Neutrophil (primary cell): ENCODE measurements at regions not wholly inside any gene's neighbourhood (a gene's known extent, or its start where the extent isn't known, plus 50 kb on each side); places are given as distances from the start of the nearest gene placed in this dataset.

Experiments
- H3K27ac ChIP-seq: fragments of 200-600 bp; sonication (generic); 2 replicates; pipeline ENCODE4 v1.5.1; 2016; ENCODE audit warnings: mild to moderate bottlenecking, moderate library complexity
- H3K27me3 ChIP-seq: fragments of 200-600 bp; sonication (generic); 2 replicates; pipeline ENCODE4 v1.6.0; 2016; ENCODE audit warnings: mild to moderate bottlenecking
- H3K36me3 ChIP-seq: fragments of 200-600 bp; sonication (generic); 2 replicates; pipeline ENCODE4 v1.5.1; 2017
- H3K4me1 ChIP-seq, 2 experiments: fragments of 200-600 bp in 1 of 2; sonication (generic) in 1 of 2; 1 replicate in 1 of 2; 2 replicates in 1 of 2; pipeline versions ENCODE4 v1.5.1 to v1.6.1; 2013 to 2016; ENCODE audit warnings: low read depth in 1 of 2, low read length in 1 of 2, mild to moderate bottlenecking in 1 of 2, moderate library complexity in 1 of 2; ENCODE audit not compliant: control insufficient read depth in 1 of 2, insufficient read depth in 1 of 2
- H3K4me3 ChIP-seq, 2 experiments: fragments of 200-600 bp in 1 of 2; sonication (generic) in 1 of 2; 1 replicate in 1 of 2; 2 replicates in 1 of 2; pipeline ENCODE4 v1.5.1; 2013 to 2016; ENCODE audit warnings: low read depth in 1 of 2, low read length in 1 of 2, mild to moderate bottlenecking in 1 of 2, moderate library complexity in 1 of 2
- H3K9me3 ChIP-seq: fragments of 200-600 bp; sonication (generic); 2 replicates; pipeline ENCODE4 v1.5.1; 2016
- TF ChIP-seq, protein P1 (sequence below): fragments of 200-600 bp; sonication (generic); IDR thresholded peaks from 2 replicates; pipeline ENCODE4 v1.5.1; 2016; ENCODE audit warnings: antibody characterized with exemption

DNA sequence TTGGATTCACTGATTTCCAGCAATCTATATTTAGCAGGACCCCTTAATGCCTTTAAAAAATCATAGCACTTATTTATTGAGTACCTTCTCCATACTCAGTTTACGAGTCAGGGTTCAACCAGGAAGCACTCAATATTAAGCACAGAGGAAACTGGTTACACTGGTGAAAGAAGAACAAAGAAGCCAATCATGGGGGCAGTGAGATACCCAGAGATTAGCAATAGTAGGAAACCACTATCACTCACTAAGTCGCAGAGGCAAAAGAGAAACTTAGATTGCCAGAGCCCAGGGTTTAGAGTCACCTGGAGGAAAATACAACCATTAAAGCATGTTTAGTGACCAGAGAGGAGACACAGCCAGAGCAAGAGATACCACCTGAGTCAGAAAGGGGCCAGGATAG lies 670.5 kb upstream of the USP24 start:
- H3K4me1 ChIP-seq, result no peaks in the 10 kb centered on the region
- H3K9me3 ChIP-seq, result no peaks in the 10 kb centered on the region
- no peaks in the 10 kb centered on the region for H3K36me3 ChIP-seq
- TF ChIP-seq, protein P1, sequence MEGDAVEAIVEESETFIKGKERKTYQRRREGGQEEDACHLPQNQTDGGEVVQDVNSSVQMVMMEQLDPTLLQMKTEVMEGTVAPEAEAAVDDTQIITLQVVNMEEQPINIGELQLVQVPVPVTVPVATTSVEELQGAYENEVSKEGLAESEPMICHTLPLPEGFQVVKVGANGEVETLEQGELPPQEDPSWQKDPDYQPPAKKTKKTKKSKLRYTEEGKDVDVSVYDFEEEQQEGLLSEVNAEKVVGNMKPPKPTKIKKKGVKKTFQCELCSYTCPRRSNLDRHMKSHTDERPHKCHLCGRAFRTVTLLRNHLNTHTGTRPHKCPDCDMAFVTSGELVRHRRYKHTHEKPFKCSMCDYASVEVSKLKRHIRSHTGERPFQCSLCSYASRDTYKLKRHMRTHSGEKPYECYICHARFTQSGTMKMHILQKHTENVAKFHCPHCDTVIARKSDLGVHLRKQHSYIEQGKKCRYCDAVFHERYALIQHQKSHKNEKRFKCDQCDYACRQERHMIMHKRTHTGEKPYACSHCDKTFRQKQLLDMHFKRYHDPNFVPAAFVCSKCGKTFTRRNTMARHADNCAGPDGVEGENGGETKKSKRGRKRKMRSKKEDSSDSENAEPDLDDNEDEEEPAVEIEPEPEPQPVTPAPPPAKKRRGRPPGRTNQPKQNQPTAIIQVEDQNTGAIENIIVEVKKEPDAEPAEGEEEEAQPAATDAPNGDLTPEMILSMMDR, result no peak
- H3K27me3 ChIP-seq, result no peaks in the 10 kb centered on the region
- H3K4me3 ChIP-seq, result no peak overlapping the region
- H3K27ac ChIP-seq, result no peak overlapping the region

- TF ChIP-seq, protein P1, result no peak
- Histone ChIP-seq H3K36me3 (no peaks in the 10 kb centered on the region), H3K27me3 (no peaks in the 10 kb centered on the region), H3K9me3 (no peaks in the 10 kb centered on the region), H3K27ac (no peak overlapping the region), H3K4me3 (no peak overlapping the region), H3K4me1 (no peaks in the 10 kb centered on the region)
These were observed 667.8 kb upstream of the USP24 start for GRCh38 chr1:55882931-55883330.

- no peak overlapping the region for H3K27ac ChIP-seq
- no peak overlapping the region for H3K4me3 ChIP-seq
- H3K36me3 ChIP-seq, result no peaks in the 10 kb centered on the region
These were observed 664.2 kb upstream of the USP24 start for GRCh38 chr1:55879346-55879745.

DNA sequence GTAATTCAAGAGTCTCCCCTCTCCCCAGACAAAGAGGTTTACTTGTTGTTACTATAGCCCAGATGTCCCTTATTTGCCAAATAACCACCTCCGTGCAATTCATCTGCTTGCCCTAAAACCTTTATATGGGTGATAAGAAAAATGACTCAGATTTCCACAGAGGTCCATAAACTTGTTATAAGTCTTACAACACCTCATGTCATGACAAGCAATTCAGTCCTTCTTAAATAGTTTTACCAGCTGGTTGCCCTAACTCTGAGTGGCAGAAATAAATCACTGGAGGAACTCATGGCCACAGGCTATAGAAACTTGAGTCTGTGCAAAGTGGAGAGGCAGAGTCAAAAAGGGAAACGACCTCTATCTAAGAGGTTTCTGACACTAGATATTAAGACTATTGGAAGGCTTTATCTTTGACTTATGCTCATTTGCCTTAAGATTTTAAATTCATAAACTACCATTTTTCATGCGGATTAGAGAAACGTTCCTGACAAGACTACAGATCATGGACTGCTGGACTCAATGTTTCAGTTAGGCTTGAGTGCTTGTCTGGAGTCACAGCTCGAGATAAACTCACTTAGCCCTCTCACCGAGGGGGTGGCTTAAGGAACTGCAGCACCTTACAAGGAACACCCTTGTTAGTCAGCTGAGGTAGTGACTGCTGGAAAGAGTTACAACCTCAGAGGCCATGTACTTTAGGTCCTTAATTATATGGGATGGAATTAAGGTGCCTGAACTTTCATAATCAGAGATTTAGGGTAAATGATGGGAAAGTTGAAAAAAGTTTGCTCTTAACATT lies 662.5 kb upstream of the USP24 start:
- TF ChIP-seq, protein P1, result no peak
- no peaks in the 10 kb centered on the region for H3K36me3 ChIP-seq
- H3K9me3 ChIP-seq, result no peaks in the 10 kb centered on the region
- H3K4me1 ChIP-seq, result no peaks in the 10 kb centered on the region
- H3K4me3 ChIP-seq, result no peak overlapping the region
- no peaks in the 10 kb centered on the region for H3K27me3 ChIP-seq
- H3K27ac ChIP-seq, result no peak overlapping the region

More at GRCh38 chr1:55879346-55879745, 664.2 kb upstream of the USP24 start:
- H3K4me1 ChIP-seq, result no peaks in the 10 kb centered on the region
- TF ChIP-seq, protein P1, result no peak
- H3K27me3 ChIP-seq, result no peaks in the 10 kb centered on the region
- no peaks in the 10 kb centered on the region for H3K9me3 ChIP-seq

GRCh38 chr1:55876276-55877060 lies 661.3 kb upstream of the USP24 start:
- H3K9me3 ChIP-seq, result no peaks in the 10 kb centered on the region
- no peak overlapping the region for H3K27ac ChIP-seq
- H3K4me3 ChIP-seq, result no peak overlapping the region
- H3K36me3 ChIP-seq, result no peaks in the 10 kb centered on the region
- H3K27me3 ChIP-seq, result no peaks in the 10 kb centered on the region
- TF ChIP-seq, protein P1, result no peak
- H3K4me1 ChIP-seq, result no peaks in the 10 kb centered on the region
